ENCODE measurements at regions not wholly inside any gene's neighbourhood (a gene's known extent, or its start where the extent isn't known, plus 50 kb on each side); places are given as distances from the start of the nearest gene placed in this dataset.

GRCh38 chr16:75971334-75971733 lies 245.0 kb upstream of the CPHXL start:
- Histone ChIP-seq H3K4me1 (no peaks in the 10 kb centered on the region), H3K27me3 (no peaks in the 10 kb centered on the region), H3K36me3 (no peaks in the 10 kb centered on the region), H3K9me3 (no peaks in the 10 kb centered on the region), H3K4me3 (no peak overlapping the region), H3K27ac (no peak overlapping the region)
- 67 to 75% methylated on average over 2 of the region's 2 CpGs for WGBS, 2 donors (ENCODE audit: low coverage in 1 of 2)
- no peak for TF ChIP-seq POLR2A (IDR thresholded peaks at IDR 0.05)
- TF ChIP-seq EP300 (IDR thresholded peaks at IDR 0.05) = no peak
- no peak for TF ChIP-seq CTCF (IDR thresholded peaks at IDR 0.05)
- TF ChIP-seq POLR2AphosphoS5 (IDR thresholded peaks at IDR 0.05) = no peak
- no peak for ATAC-seq

- H3K36me3 ChIP-seq = no peaks in the 10 kb centered on the region
- no peak for ATAC-seq
Measured at GRCh38 chr16:75983296-75983695, 257.0 kb upstream of the CPHXL start.

GRCh38 chr16:75983741-75984381 lies 257.6 kb upstream of the CPHXL start:
- no peak overlapping the region for H3K27ac ChIP-seq
- 52 to 63% methylated on average over 4 of the region's 4 CpGs for WGBS, 2 donors (ENCODE audit: low coverage in 1 of 2)
- H3K36me3 ChIP-seq = no peaks in the 10 kb centered on the region
- TF ChIP-seq CTCF (IDR thresholded peaks at IDR 0.05) = no peak
- no peak for TF ChIP-seq POLR2A (IDR thresholded peaks at IDR 0.05)
- no peak for TF ChIP-seq EP300 (IDR thresholded peaks at IDR 0.05)
- no peak for TF ChIP-seq POLR2AphosphoS5 (IDR thresholded peaks at IDR 0.05)
- ATAC-seq = no peak
- H3K4me1 ChIP-seq = no peaks in the 10 kb centered on the region
- H3K9me3 ChIP-seq = no peaks in the 10 kb centered on the region
- H3K27me3 ChIP-seq = no peaks in the 10 kb centered on the region
- H3K4me3 ChIP-seq = no peak overlapping the region

More at GRCh38 chr16:75983296-75983695, 257.0 kb upstream of the CPHXL start:
- Histone ChIP-seq H3K4me3 (no peak overlapping the region), H3K9me3 (no peaks in the 10 kb centered on the region), H3K27me3 (no peaks in the 10 kb centered on the region), H3K4me1 (no peaks in the 10 kb centered on the region), H3K27ac (no peak overlapping the region)
- TF ChIP-seq POLR2AphosphoS5 (IDR thresholded peaks at IDR 0.05) (no peak), CTCF (IDR thresholded peaks at IDR 0.05) (no peak), POLR2A (IDR thresholded peaks at IDR 0.05) (no peak), EP300 (IDR thresholded peaks at IDR 0.05) (no peak)

GRCh38 chr16:75987323-75987722 lies 261.0 kb upstream of the CPHXL start:
- H3K4me1 ChIP-seq = no peaks in the 10 kb centered on the region
- H3K27ac ChIP-seq = no peak overlapping the region
- TF ChIP-seq POLR2A (IDR thresholded peaks at IDR 0.05) = no peak
- no peak overlapping the region for H3K4me3 ChIP-seq
- H3K9me3 ChIP-seq = no peaks in the 10 kb centered on the region
- 83 to 89% methylated on average over 2 of the region's 2 CpGs for WGBS, 2 donors (ENCODE audit: low coverage in 1 of 2)
- H3K27me3 ChIP-seq = no peaks in the 10 kb centered on the region
- no peak for ATAC-seq
- no peaks in the 10 kb centered on the region for H3K36me3 ChIP-seq

- no peak for ATAC-seq
- WGBS, 2 donors (ENCODE audit: low coverage in 1 of 2) = 58 to 62% methylated on average over 2 of the region's 3 CpGs
- H3K27ac ChIP-seq = no peak overlapping the region
- H3K4me1 ChIP-seq = no peaks in the 10 kb centered on the region
- no peaks in the 10 kb centered on the region for H3K27me3 ChIP-seq
- no peaks in the 10 kb centered on the region for H3K36me3 ChIP-seq
- H3K9me3 ChIP-seq = no peaks in the 10 kb centered on the region
- H3K4me3 ChIP-seq = no peak overlapping the region
- TF ChIP-seq POLR2A (IDR thresholded peaks at IDR 0.05) (no peak), CTCF (IDR thresholded peaks at IDR 0.05) (no peak), POLR2AphosphoS5 (IDR thresholded peaks at IDR 0.05) (no peak), EP300 (IDR thresholded peaks at IDR 0.05) (no peak)
Measured at GRCh38 chr16:75996491-75996890, 270.2 kb upstream of the CPHXL start.
